Stomach (tissue), 4 donors: ENCODE measurements at regions not wholly inside any gene's neighbourhood (a gene's known extent, or its start where the extent isn't known, plus 50 kb on each side); places are given as distances from the start of the nearest gene placed in this dataset.

Source experiments
- CTCF ChIP-seq, 7 experiments: fragments of 450-650 bp in 4 of 7; fragments of 200-600 bp in 3 of 7; sonication (generic) in 3 of 7; IDR thresholded peaks; one replicate each; pipeline ENCODE4 v1.5.1; 2016 to 2019; ENCODE audit warnings: antibody characterized with exemption in 7 of 7, control low read depth in 2 of 7, mild to moderate bottlenecking in 1 of 7
- POLR2A ChIP-seq, 4 donors: fragments of 450-650 bp; IDR thresholded peaks; one replicate each; pipeline ENCODE4 v1.6.1; 2016; ENCODE audit warnings: antibody characterized with exemption in 4 of 4, control low read depth in 2 of 4, mild to moderate bottlenecking in 1 of 4, moderate library complexity in 1 of 4

- TF ChIP-seq CTCF (IDR thresholded peaks at IDR 0.05) (no peak), POLR2A (IDR thresholded peaks at IDR 0.05) (no peak)
Measured at GRCh38 chr4:160825644-160826338, 1338.0 kb downstream of the FSTL5 start.
